Spleen (tissue), 7 donors: ENCODE measurements at regions not wholly inside any gene's neighbourhood (a gene's known extent, or its start where the extent isn't known, plus 50 kb on each side); places are given as distances from the start of the nearest gene placed in this dataset.
A peak's percentile ranks its signal among the peaks of the same experiment; 100 is the strongest.

Source experiments
- POLR2A ChIP-seq, 3 donors: fragments of 450-650 bp; IDR thresholded peaks; one replicate each; pipeline ENCODE4 v1.5.1; 2017; ENCODE audit warnings: antibody characterized with exemption in 3 of 3, mild to moderate bottlenecking in 1 of 3
- TF ChIP-seq, protein P1 (sequence below), 11 experiments: fragments of 200-600 bp in 7 of 11; fragments of 450-650 bp in 4 of 11; sonication (generic) in 4 of 11; IDR thresholded peaks in 8 of 11; conservative IDR thresholded peaks in 3 of 11; 1 replicate in 7 of 11; 2 replicates in 4 of 11; pipeline versions ENCODE4 v1.4.0 to v1.8.0; 2016 to 2021; ENCODE audit warnings: antibody characterized with exemption in 11 of 11, inconsistent platforms in 4 of 11, mild to moderate bottlenecking in 1 of 11
- donor health status: DM: no; HTN: no; CAD: no; lungs with moderate emphysema.
- donor health status: DM: no; HTN: no; CAD: no.
- donor health status: DM: no; HTN: no; CAD: no.

DNA sequence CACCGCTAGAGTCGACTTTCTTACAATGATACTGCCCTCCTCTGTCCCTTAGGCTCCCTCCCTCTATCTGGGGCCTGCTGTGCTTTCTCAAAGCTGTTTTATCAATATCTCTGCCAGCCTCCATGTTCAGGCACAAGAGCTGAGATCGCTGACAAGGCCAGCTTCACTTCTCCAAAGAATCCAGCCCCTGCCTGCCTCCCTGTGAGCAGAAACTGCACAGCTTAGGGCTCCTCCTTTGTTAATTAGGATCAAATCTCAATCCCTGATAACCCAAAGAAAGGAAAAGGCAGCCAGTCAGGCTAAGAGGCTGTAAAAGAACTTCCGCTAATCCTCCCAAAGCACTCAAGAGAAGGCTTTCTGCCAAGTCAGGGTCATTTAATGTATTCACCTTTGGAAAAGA, 616.0 kb upstream of the CDH11 start:
- no peak for TF ChIP-seq POLR2A (IDR thresholded peaks at IDR 0.05)
- TF ChIP-seq, protein P1, sequence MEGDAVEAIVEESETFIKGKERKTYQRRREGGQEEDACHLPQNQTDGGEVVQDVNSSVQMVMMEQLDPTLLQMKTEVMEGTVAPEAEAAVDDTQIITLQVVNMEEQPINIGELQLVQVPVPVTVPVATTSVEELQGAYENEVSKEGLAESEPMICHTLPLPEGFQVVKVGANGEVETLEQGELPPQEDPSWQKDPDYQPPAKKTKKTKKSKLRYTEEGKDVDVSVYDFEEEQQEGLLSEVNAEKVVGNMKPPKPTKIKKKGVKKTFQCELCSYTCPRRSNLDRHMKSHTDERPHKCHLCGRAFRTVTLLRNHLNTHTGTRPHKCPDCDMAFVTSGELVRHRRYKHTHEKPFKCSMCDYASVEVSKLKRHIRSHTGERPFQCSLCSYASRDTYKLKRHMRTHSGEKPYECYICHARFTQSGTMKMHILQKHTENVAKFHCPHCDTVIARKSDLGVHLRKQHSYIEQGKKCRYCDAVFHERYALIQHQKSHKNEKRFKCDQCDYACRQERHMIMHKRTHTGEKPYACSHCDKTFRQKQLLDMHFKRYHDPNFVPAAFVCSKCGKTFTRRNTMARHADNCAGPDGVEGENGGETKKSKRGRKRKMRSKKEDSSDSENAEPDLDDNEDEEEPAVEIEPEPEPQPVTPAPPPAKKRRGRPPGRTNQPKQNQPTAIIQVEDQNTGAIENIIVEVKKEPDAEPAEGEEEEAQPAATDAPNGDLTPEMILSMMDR (IDR thresholded peaks at IDR 0.05 in 8 of 11, conservative IDR thresholded peaks at IDR 0.05 in 3 of 11): peak in 2 of 11 experiments; percentile 9 to 35
